Trophoblast cell (in vitro differentiated cells and primary cell): ENCODE measurements at regions not wholly inside any gene's neighbourhood (a gene's known extent, or its start where the extent isn't known, plus 50 kb on each side); places are given as distances from the start of the nearest gene placed in this dataset.

Source experiments
- DNase-seq, 2 donors: peaks; one replicate each; pipeline ENCODE4 v3.0.0-alpha.2; 2016
- H2AFZ ChIP-seq: 2 replicates; pipeline ENCODE4 v1.6.1; 2013; ENCODE audit warnings: low read length, moderate library complexity, mild to moderate bottlenecking; ENCODE audit not compliant: insufficient read depth, poor library complexity
- H2AK5ac ChIP-seq: 2 replicates; pipeline ENCODE4 v1.6.1; 2013; ENCODE audit warnings: mild to moderate bottlenecking, low read length
- H2BK120ac ChIP-seq: 2 replicates; pipeline ENCODE4 v1.6.1; 2013; ENCODE audit warnings: low read length, mild to moderate bottlenecking, moderate library complexity; ENCODE audit not compliant: insufficient read depth, poor library complexity
- H2BK12ac ChIP-seq: 2 replicates; pipeline ENCODE4 v1.6.1; 2013; ENCODE audit warnings: mild to moderate bottlenecking, low read length, moderate library complexity
- H2BK5ac ChIP-seq: 2 replicates; pipeline ENCODE4 v1.6.1; 2013; ENCODE audit warnings: low read length, low read depth, moderate library complexity, mild to moderate bottlenecking; ENCODE audit not compliant: poor library complexity
- H3K14ac ChIP-seq: 2 replicates; pipeline ENCODE4 v1.6.1; 2013; ENCODE audit warnings: mild to moderate bottlenecking, low read length
- H3K18ac ChIP-seq: 2 replicates; pipeline ENCODE4 v1.6.1; 2013; ENCODE audit warnings: mild to moderate bottlenecking, low read length
- H3K23ac ChIP-seq: 2 replicates; pipeline ENCODE4 v1.6.1; 2013; ENCODE audit warnings: low read length
- H3K27ac ChIP-seq: 2 replicates; pipeline ENCODE4 v1.5.1; 2013; ENCODE audit warnings: low read depth, mild to moderate bottlenecking, inconsistent platforms, low read length, moderate library complexity
- H3K27me3 ChIP-seq: 2 replicates; pipeline ENCODE4 v1.6.1; 2013; ENCODE audit warnings: inconsistent platforms, mild to moderate bottlenecking, low read length, moderate library complexity; ENCODE audit not compliant: insufficient read depth
- H3K36me3 ChIP-seq, 2 experiments: 1 replicate in 1 of 2; 2 replicates in 1 of 2; pipeline ENCODE4 v1.6.1; 2013; ENCODE audit warnings: low read length in 2 of 2, mild to moderate bottlenecking in 2 of 2, moderate library complexity in 1 of 2; ENCODE audit not compliant: insufficient read depth in 2 of 2, control insufficient read depth in 1 of 2
- H3K4ac ChIP-seq: 2 replicates; pipeline ENCODE4 v1.6.1; 2013; ENCODE audit warnings: low read depth, mild to moderate bottlenecking, low read length, moderate library complexity
- H3K4me1 ChIP-seq, 2 experiments: 1 replicate in 1 of 2; 2 replicates in 1 of 2; pipeline ENCODE4 v1.6.1; 2013; ENCODE audit warnings: low read length in 2 of 2, mild to moderate bottlenecking in 2 of 2, moderate library complexity in 1 of 2; ENCODE audit not compliant: insufficient read depth in 2 of 2, control insufficient read depth in 1 of 2
- H3K4me2 ChIP-seq: 2 replicates; pipeline ENCODE4 v1.6.1; 2013; ENCODE audit warnings: inconsistent platforms, mild to moderate bottlenecking, low read length, moderate library complexity
- H3K4me3 ChIP-seq: 2 replicates; pipeline ENCODE4 v1.5.1; 2013; ENCODE audit warnings: mild to moderate bottlenecking, low read depth, low read length, inconsistent platforms
- H3K79me1 ChIP-seq: one replicate; pipeline ENCODE4 v1.6.1; 2013; ENCODE audit warnings: low read length
- H3K79me2 ChIP-seq: 2 replicates; pipeline ENCODE4 v1.6.1; 2013; ENCODE audit warnings: low read length, mild to moderate bottlenecking; ENCODE audit not compliant: control insufficient read depth, insufficient read depth, poor library complexity
- H3K9ac ChIP-seq: 2 replicates; pipeline ENCODE4 v1.6.1; 2013; ENCODE audit warnings: mild to moderate bottlenecking, low read length
- H3K9me3 ChIP-seq: 2 replicates; pipeline ENCODE4 v1.6.1; 2013; ENCODE audit warnings: low read depth, mild to moderate bottlenecking, control low read depth, inconsistent platforms, low read length; ENCODE audit not compliant: insufficient read depth
- H4K12ac ChIP-seq: 2 replicates; pipeline ENCODE4 v1.6.1; 2013; ENCODE audit warnings: low read depth, mild to moderate bottlenecking, low read length, moderate library complexity
- H4K8ac ChIP-seq: 2 replicates; pipeline ENCODE4 v1.6.1; 2013; ENCODE audit warnings: low read depth, mild to moderate bottlenecking, low read length, moderate library complexity
- H4K91ac ChIP-seq: one replicate; pipeline ENCODE4 v1.6.1; 2013; ENCODE audit warnings: low read depth, mild to moderate bottlenecking, low read length, moderate library complexity
- WGBS: extraction: QIAGEN DNeasy Blood & Tissue Kit; methylation state at CpG from one replicate; pipeline ENCODE4 v1.1.7; 2013; ENCODE audit warnings: missing lambda C conversion rate; ENCODE audit not compliant: insufficient read length, insufficient coverage; ENCODE audit errors: extremely low coverage; 5-methylcytosine and 5-hydroxymethylcytosine counted together

DNA sequence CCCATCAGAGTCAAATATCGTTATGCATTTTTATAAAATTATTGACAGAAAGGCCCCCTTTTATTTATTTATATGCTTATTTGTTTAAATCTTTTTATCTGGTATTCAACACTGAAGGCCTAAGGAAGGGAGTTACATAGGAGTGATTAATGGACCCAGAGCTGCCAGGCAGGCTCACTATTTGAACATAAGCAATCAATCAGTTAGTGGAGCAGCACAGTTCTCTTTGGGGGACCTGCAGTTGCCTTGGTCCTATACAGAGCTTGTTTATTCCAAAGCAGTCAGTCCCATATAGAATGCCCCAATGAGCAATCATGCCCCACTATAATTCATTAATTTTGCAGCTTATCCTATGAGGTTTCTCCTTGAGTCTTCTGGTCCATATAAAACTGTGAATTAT, 389.4 kb upstream of the GOT2 start:
- Histone ChIP-seq H3K79me1 (no peaks in the 10 kb centered on the region), H2AFZ (no peak overlapping the region), H2AK5ac (no peak overlapping the region), H2BK5ac (no peak overlapping the region), H3K23ac (no peak overlapping the region), H4K91ac (no peak overlapping the region), H3K4ac (no peak overlapping the region), H3K4me2 (no peak overlapping the region), H3K27me3 (no peaks in the 10 kb centered on the region), H3K18ac (no peak overlapping the region), H3K9ac (no peak overlapping the region), H3K4me1 (no peaks in the 10 kb centered on the region), H2BK120ac (no peak overlapping the region), H4K8ac (no peak overlapping the region), H4K12ac (no peak overlapping the region), H3K9me3 (no peaks in the 10 kb centered on the region), H2BK12ac (no peak overlapping the region), H3K27ac (no peak overlapping the region), H3K36me3 (no peaks in the 10 kb centered on the region), H3K79me2 (no peaks in the 10 kb centered on the region), H3K14ac (no peak overlapping the region), H3K4me3 (no peak overlapping the region)
- no CpG with 5 or more reads among the region's 1 CpG for WGBS
- DNase-seq: no peak

DNA sequence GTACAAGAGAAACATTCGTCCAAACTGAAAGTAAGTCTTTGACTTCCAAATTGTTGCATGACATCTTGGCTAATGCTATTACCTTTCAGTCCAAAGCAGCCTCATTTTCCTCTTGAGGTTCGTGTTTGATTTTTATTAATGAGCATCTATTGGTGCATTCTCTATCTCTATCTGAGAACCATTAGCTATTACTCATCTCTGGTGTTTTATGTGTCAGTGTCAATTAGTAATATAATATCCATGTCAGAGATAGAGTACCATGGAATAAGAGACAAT, 388.1 kb upstream of the GOT2 start:
- Histone ChIP-seq H3K27ac (no peak overlapping the region), H2BK5ac (no peak overlapping the region), H3K36me3 (no peaks in the 10 kb centered on the region), H2AK5ac (no peak overlapping the region), H3K9ac (no peak overlapping the region), H3K79me1 (no peaks in the 10 kb centered on the region), H2BK120ac (no peak overlapping the region), H3K4me2 (no peak overlapping the region), H4K12ac (no peak overlapping the region), H2BK12ac (no peak overlapping the region), H3K27me3 (no peaks in the 10 kb centered on the region), H3K18ac (no peak overlapping the region), H3K14ac (no peak overlapping the region), H3K4me1 (no peaks in the 10 kb centered on the region), H3K23ac (no peak overlapping the region), H3K79me2 (no peaks in the 10 kb centered on the region), H2AFZ (no peak overlapping the region), H3K9me3 (no peaks in the 10 kb centered on the region), H3K4ac (no peak overlapping the region), H3K4me3 (no peak overlapping the region), H4K91ac (no peak overlapping the region), H4K8ac (no peak overlapping the region)
- DNase-seq: no peak
- WGBS: no CpG with 5 or more reads among the region's 2 CpGs

DNA sequence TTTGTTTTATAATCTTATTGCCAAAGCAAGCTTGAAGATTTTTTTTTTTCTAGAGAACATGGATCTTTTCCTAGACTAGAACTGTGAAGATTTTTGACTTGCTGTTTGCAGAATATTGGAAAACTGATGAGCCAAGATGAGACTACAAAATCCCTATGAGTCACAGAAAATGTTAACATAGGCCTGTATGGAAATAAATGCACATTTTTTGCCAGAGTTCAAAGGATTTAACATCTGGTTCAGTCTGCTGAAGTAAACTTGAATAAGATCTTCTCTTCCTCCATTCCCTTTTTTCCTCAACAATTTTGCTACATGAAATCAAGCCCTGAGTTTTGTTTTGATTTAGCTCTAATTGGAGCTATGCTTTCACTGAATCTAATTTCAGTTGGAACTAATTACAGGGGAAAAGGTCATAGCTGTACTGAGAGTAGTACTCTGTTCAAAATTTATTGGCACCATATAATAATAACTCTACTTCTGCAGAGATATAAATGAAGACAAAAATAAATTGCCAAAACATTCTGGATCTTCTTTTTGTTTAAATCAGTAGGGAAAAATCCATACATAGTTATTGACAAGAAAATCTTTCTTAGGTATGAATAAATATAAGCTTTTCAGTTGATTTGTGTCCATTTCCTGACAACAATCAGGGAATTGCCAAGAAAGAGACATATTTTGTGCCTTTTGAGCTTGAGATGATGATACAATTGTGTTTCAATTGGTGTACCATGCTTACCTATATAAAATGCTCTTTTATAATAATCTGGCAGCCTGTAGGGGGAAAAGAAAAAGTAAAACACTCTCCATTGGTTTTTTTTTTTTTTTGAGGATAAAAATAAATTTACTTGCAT, 387.5 kb upstream of the GOT2 start:
- Histone ChIP-seq H2BK12ac (no peak overlapping the region), H3K79me2 (no peaks in the 10 kb centered on the region), H2BK5ac (no peak overlapping the region), H2BK120ac (no peak overlapping the region), H3K36me3 (no peaks in the 10 kb centered on the region), H4K91ac (no peak overlapping the region), H3K4me1 (no peaks in the 10 kb centered on the region), H3K9ac (no peak overlapping the region), H3K79me1 (no peaks in the 10 kb centered on the region), H2AFZ (no peak overlapping the region), H3K4me2 (no peak overlapping the region), H3K14ac (no peak overlapping the region), H3K23ac (no peak overlapping the region), H3K4me3 (no peak overlapping the region), H3K4ac (no peak overlapping the region), H3K27me3 (no peaks in the 10 kb centered on the region), H3K18ac (no peak overlapping the region), H2AK5ac (no peak overlapping the region), H3K9me3 (no peaks in the 10 kb centered on the region), H4K8ac (no peak overlapping the region), H3K27ac (no peak overlapping the region), H4K12ac (no peak overlapping the region)
- DNase-seq: no peak

DNA sequence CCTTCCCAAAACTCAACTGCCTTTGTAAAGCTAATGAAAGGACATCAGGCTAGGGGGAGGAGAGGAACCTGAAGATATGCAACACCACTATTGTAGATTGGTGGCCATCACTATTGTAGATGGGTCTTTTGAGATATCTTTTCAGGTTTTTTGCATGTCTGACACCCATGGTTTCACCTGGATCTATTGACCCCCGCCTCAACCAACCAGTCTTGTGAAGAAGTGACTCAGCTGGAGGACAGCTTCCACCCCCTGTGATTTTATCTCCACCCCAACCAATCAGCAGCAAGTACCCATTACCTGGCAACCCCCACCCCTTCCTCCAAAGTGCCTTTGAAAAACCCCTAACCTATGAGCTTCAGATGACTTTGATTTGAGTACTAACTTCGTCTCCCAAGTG, 382.6 kb upstream of the GOT2 start:
- Histone ChIP-seq H4K12ac (no peak overlapping the region), H4K91ac (no peak overlapping the region), H3K4ac (no peak overlapping the region), H3K18ac (no peak overlapping the region), H3K36me3 (no peaks in the 10 kb centered on the region), H2BK5ac (no peak overlapping the region), H2AK5ac (no peak overlapping the region), H3K79me1 (no peaks in the 10 kb centered on the region), H3K4me1 (no peaks in the 10 kb centered on the region), H3K14ac (no peak overlapping the region), H2AFZ (no peak overlapping the region), H3K27me3 (no peaks in the 10 kb centered on the region), H3K23ac (no peak overlapping the region), H2BK120ac (no peak overlapping the region), H3K4me3 (no peak overlapping the region), H3K79me2 (no peaks in the 10 kb centered on the region), H3K27ac (no peak overlapping the region), H4K8ac (no peak overlapping the region), H3K9me3 (no peaks in the 10 kb centered on the region), H3K4me2 (no peak overlapping the region), H3K9ac (no peak overlapping the region), H2BK12ac (no peak overlapping the region)
- no peak for DNase-seq
- no CpG with 5 or more reads among the region's 2 CpGs for WGBS
